GM18511 (cell line): ENCODE measurements at regions not wholly inside any gene's neighbourhood (a gene's known extent, or its start where the extent isn't known, plus 50 kb on each side); places are given as distances from the start of the nearest gene placed in this dataset.

Source experiments
- ATAC-seq: cut with Tn5 transposase; IDR thresholded peaks from one replicate; pipeline ENCODE4 v1.9.1; 2021; ENCODE audit warnings: mild to moderate bottlenecking, moderate library complexity; ENCODE audit not compliant: unreplicated experiment

- no peak for ATAC-seq
Measured at GRCh38 chr2:30367232-30368070, 79.6 kb upstream of the LCLAT1 start.

- ATAC-seq = no peak
Measured at GRCh38 chr2:30368258-30368657, 78.8 kb upstream of the LCLAT1 start.

- no peak for ATAC-seq
Measured at GRCh38 chr2:30371028-30371689, 75.9 kb upstream of the LCLAT1 start.

GRCh38 chr2:30371772-30372373 lies 75.2 kb upstream of the LCLAT1 start:
- no peak for ATAC-seq

GRCh38 chr2:30372826-30373225 lies 74.2 kb upstream of the LCLAT1 start:
- ATAC-seq = no peak

- ATAC-seq = no peak
Measured at GRCh38 chr2:30373881-30374302, 73.2 kb upstream of the LCLAT1 start.

GRCh38 chr2:30374380-30374779 lies 72.7 kb upstream of the LCLAT1 start:
- no peak for ATAC-seq

GRCh38 chr2:30375915-30376314 lies 71.1 kb upstream of the LCLAT1 start:
- ATAC-seq = no peak

GRCh38 chr2:30379481-30379880 lies 67.6 kb upstream of the LCLAT1 start:
- ATAC-seq = no peak

- ATAC-seq = no peak
Measured at GRCh38 chr2:30380824-30381223, 66.2 kb upstream of the LCLAT1 start.

- no peak for ATAC-seq
Measured at GRCh38 chr2:30382162-30382783, 64.8 kb upstream of the LCLAT1 start.

- no peak for ATAC-seq
Measured at GRCh38 chr2:30382995-30383394, 64.1 kb upstream of the LCLAT1 start.

- no peak for ATAC-seq
Measured at GRCh38 chr2:30385327-30385726, 61.7 kb upstream of the LCLAT1 start.

GRCh38 chr2:30392097-30392496 lies 54.9 kb upstream of the LCLAT1 start:
- ATAC-seq = no peak

- no peak for ATAC-seq
Measured at GRCh38 chr2:30393510-30393909, 53.5 kb upstream of the LCLAT1 start.

GRCh38 chr2:30394096-30394495 lies 53.0 kb upstream of the LCLAT1 start:
- no peak for ATAC-seq

GRCh38 chr2:30396436-30397232 lies 50.4 kb upstream of the LCLAT1 start:
- ATAC-seq = no peak
